ENCODE measurements at regions not wholly inside any gene's neighbourhood (a gene's known extent, or its start where the extent isn't known, plus 50 kb on each side); places are given as distances from the start of the nearest gene placed in this dataset.
"Not testable (repeated sequence)": the region's sequence is repeated elsewhere in the genome, so short reads cannot be mapped to it uniquely, and the experiment has no call there.

- DNase-seq: no peak
Measured at GRCh38 chr5:42242881-42243485, 180.3 kb upstream of the GHR start.

GRCh38 chr5:42252306-42252705 lies 170.9 kb upstream of the GHR start:
- DNase-seq: no peak

- DNase-seq: not testable (repeated sequence)
Measured at GRCh38 chr5:42259914-42260313, 163.3 kb upstream of the GHR start.

- DNase-seq: no peak
Measured at GRCh38 chr5:42267091-42267490, 156.1 kb upstream of the GHR start.

GRCh38 chr5:42268170-42268569 lies 155.1 kb upstream of the GHR start:
- not testable (repeated sequence) for DNase-seq

GRCh38 chr5:42268630-42269029 lies 154.6 kb upstream of the GHR start:
- DNase-seq: no peak

- DNase-seq: no peak
Measured at GRCh38 chr5:42270771-42271170, 152.5 kb upstream of the GHR start.

- DNase-seq: no peak
Measured at GRCh38 chr5:42274913-42275312, 148.3 kb upstream of the GHR start.

GRCh38 chr5:42277293-42277692 lies 145.9 kb upstream of the GHR start:
- DNase-seq: no peak

- DNase-seq: no peak
Measured at GRCh38 chr5:42284584-42284983, 138.7 kb upstream of the GHR start.

- no peak for DNase-seq
Measured at GRCh38 chr5:42285230-42285629, 138.0 kb upstream of the GHR start.

- DNase-seq: no peak
Measured at GRCh38 chr5:42300496-42300895, 122.7 kb upstream of the GHR start.

- DNase-seq: no peak
Measured at GRCh38 chr5:42301349-42301748, 121.9 kb upstream of the GHR start.

GRCh38 chr5:42302186-42302585 lies 121.1 kb upstream of the GHR start:
- DNase-seq: no peak

GRCh38 chr5:42306287-42306686 lies 117.0 kb upstream of the GHR start:
- DNase-seq: no peak

GRCh38 chr5:42309865-42310264 lies 113.4 kb upstream of the GHR start:
- DNase-seq: no peak

GRCh38 chr5:42315214-42315613 lies 108.0 kb upstream of the GHR start:
- no peak for DNase-seq

- no peak for DNase-seq
Measured at GRCh38 chr5:42317575-42317974, 105.7 kb upstream of the GHR start.

GRCh38 chr5:42319546-42319945 lies 103.7 kb upstream of the GHR start:
- DNase-seq: not testable (repeated sequence)

- no peak for DNase-seq
Measured at GRCh38 chr5:42321785-42322184, 101.5 kb upstream of the GHR start.

- DNase-seq: no peak
Measured at GRCh38 chr5:42337143-42337542, 86.1 kb upstream of the GHR start.

GRCh38 chr5:42337607-42338006 lies 85.6 kb upstream of the GHR start:
- DNase-seq: no peak

- no peak for DNase-seq
Measured at GRCh38 chr5:42338136-42338535, 85.1 kb upstream of the GHR start.

GRCh38 chr5:42349163-42349562 lies 74.1 kb upstream of the GHR start:
- DNase-seq: no peak

GRCh38 chr5:42351956-42352355 lies 71.3 kb upstream of the GHR start:
- no peak for DNase-seq

GRCh38 chr5:42360056-42360455 lies 63.2 kb upstream of the GHR start:
- DNase-seq: no peak

Measured in NK-92 treated with Interleukin-12 subunit alpha and Interleukin-12 subunit beta, amount 100 ng/mL, for 24 hours (cell line).